HFFc6 (cell line): ENCODE measurements at regions not wholly inside any gene's neighbourhood (a gene's known extent, or its start where the extent isn't known, plus 50 kb on each side); places are given as distances from the start of the nearest gene placed in this dataset.
A peak's percentile ranks its signal among the peaks of the same experiment; 100 is the strongest.

Experiments used
- DNase-seq: peaks from one replicate; pipeline ENCODE4 v3.0.0-alpha.2; 2018
- H3K27ac Mint-ChIP-seq: 2 replicates; pipeline ENCODE4 v1.8.0; 2020; ENCODE audit warnings: mild to moderate bottlenecking, mixed read lengths
- H3K27me3 Mint-ChIP-seq: 2 replicates; pipeline ENCODE4 v1.8.0; 2021; ENCODE audit warnings: mild to moderate bottlenecking, moderate library complexity, mixed read lengths; ENCODE audit not compliant: insufficient read depth
- H3K36me3 Mint-ChIP-seq: 2 replicates; pipeline ENCODE4 v1.8.0; 2021; ENCODE audit warnings: low read depth, mixed read lengths
- H3K4me1 Mint-ChIP-seq: 2 replicates; pipeline ENCODE4 v1.8.0; 2020; ENCODE audit warnings: low read depth, mixed read lengths
- H3K4me3 Mint-ChIP-seq: 2 replicates; pipeline ENCODE4 v1.8.0; 2020; ENCODE audit warnings: mild to moderate bottlenecking, moderate library complexity, mixed read lengths
- H3K9me3 Mint-ChIP-seq: 2 replicates; pipeline ENCODE4 v1.8.0; 2020; ENCODE audit warnings: mild to moderate bottlenecking, mixed read lengths
- TF ChIP-seq, protein P1 (sequence below): fragments of 200-600 bp; sonication (generic); IDR thresholded peaks from 2 replicates; pipeline ENCODE4 v1.5.0; 2021; ENCODE audit warnings: antibody characterized with exemption, mild to moderate bottlenecking

DNA sequence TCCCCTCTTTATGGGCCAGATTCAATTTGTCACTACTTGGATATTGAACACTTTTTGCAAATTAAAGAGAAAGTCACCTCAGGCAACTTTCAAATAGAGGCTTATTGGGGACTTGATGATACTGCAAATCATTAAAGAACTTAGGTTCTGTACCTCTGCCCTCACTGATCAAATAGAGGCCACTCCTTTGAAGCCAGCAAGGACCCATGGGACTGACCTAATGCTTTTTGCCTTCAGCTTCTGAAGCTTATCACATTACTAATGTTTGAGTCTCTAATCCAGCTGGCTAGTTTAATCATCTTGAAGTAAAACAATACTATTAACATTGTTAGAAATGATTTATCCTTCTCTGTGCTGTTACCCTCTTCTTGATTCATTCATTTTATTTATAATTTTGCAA is 93.0 kb upstream of the ZNF800 start:
- no peaks in the 10 kb centered on the region; the same call in 1 of the 2 replicates for H3K27me3 Mint-ChIP-seq
- H3K9me3 Mint-ChIP-seq = no peaks in the 10 kb centered on the region
- no peaks in the 10 kb centered on the region for H3K36me3 Mint-ChIP-seq
- TF ChIP-seq, protein P1, sequence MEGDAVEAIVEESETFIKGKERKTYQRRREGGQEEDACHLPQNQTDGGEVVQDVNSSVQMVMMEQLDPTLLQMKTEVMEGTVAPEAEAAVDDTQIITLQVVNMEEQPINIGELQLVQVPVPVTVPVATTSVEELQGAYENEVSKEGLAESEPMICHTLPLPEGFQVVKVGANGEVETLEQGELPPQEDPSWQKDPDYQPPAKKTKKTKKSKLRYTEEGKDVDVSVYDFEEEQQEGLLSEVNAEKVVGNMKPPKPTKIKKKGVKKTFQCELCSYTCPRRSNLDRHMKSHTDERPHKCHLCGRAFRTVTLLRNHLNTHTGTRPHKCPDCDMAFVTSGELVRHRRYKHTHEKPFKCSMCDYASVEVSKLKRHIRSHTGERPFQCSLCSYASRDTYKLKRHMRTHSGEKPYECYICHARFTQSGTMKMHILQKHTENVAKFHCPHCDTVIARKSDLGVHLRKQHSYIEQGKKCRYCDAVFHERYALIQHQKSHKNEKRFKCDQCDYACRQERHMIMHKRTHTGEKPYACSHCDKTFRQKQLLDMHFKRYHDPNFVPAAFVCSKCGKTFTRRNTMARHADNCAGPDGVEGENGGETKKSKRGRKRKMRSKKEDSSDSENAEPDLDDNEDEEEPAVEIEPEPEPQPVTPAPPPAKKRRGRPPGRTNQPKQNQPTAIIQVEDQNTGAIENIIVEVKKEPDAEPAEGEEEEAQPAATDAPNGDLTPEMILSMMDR = no peak
- no peak overlapping the region for H3K4me3 Mint-ChIP-seq
- DNase-seq = no peak
- H3K4me1 Mint-ChIP-seq = no peaks in the 10 kb centered on the region
- no peak overlapping the region for H3K27ac Mint-ChIP-seq

DNA sequence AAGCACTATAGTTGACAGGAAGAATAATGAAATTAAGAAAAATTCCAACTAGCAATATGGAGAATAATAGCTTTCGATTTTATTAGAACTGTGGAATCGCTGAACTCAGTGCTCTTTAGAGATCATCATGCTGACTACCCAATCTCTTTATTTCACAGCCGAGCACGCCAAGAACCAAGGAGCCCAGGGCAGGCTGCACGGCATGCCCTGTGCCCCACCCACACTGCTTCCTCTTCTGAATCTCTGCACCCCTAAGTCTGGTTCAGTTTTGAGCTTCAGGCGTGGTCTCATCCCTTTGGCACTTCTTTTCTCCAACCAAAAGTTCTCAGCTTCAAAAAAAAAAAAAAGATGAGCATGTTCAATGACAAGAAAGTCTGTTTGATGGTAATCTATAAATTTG is 92.4 kb upstream of the ZNF800 start:
- H3K4me3 Mint-ChIP-seq = no peak overlapping the region
- H3K27me3 Mint-ChIP-seq = no peaks in the 10 kb centered on the region; the same call in 1 of the 2 replicates
- no peak for DNase-seq
- no peaks in the 10 kb centered on the region for H3K4me1 Mint-ChIP-seq
- no peaks in the 10 kb centered on the region for H3K36me3 Mint-ChIP-seq
- no peak overlapping the region for H3K27ac Mint-ChIP-seq
- no peaks in the 10 kb centered on the region for H3K9me3 Mint-ChIP-seq
- TF ChIP-seq, protein P1 = no peak

DNA sequence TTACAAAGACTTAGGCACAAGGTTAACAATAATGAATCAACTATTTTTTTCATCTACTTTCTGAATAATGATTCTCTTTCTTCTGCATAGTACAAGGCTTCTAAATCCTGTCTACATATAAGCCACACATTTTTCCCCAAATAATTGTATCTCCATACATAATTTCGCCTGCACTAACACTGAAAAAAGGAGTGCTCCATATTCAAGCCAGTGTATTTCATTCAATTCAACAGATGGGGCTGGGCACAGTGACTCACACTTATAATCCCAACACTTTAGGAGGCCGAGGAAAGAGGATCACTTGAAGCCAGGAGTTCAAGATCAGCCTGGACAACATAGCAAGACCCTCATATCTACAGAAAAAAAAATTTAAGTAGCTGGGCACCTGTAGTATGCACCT is 86.0 kb upstream of the ZNF800 start:
- Mint-ChIP-seq H3K9me3 (no peaks in the 10 kb centered on the region), H3K4me1 (no peaks in the 10 kb centered on the region), H3K36me3 (no peaks in the 10 kb centered on the region), H3K27ac (no peak overlapping the region), H3K27me3 (peaks cover 2% of the 10 kb centered on the region), H3K4me3 (no peak overlapping the region)
- no peak for DNase-seq
- TF ChIP-seq, protein P1 = no peak

- H3K36me3 Mint-ChIP-seq = no peaks in the 10 kb centered on the region
- TF ChIP-seq, protein P1 = peak; percentile 19; the same call in 1 of the 2 replicates
- H3K27me3 Mint-ChIP-seq = peaks cover 2% of the 10 kb centered on the region
- no peak for DNase-seq
- H3K4me1 Mint-ChIP-seq = no peaks in the 10 kb centered on the region
- H3K4me3 Mint-ChIP-seq = no peak overlapping the region
- no peak overlapping the region for H3K27ac Mint-ChIP-seq
- no peaks in the 10 kb centered on the region for H3K9me3 Mint-ChIP-seq
These were observed 85.5 kb upstream of the ZNF800 start for GRCh38 chr7:127478024-127478355.

DNA sequence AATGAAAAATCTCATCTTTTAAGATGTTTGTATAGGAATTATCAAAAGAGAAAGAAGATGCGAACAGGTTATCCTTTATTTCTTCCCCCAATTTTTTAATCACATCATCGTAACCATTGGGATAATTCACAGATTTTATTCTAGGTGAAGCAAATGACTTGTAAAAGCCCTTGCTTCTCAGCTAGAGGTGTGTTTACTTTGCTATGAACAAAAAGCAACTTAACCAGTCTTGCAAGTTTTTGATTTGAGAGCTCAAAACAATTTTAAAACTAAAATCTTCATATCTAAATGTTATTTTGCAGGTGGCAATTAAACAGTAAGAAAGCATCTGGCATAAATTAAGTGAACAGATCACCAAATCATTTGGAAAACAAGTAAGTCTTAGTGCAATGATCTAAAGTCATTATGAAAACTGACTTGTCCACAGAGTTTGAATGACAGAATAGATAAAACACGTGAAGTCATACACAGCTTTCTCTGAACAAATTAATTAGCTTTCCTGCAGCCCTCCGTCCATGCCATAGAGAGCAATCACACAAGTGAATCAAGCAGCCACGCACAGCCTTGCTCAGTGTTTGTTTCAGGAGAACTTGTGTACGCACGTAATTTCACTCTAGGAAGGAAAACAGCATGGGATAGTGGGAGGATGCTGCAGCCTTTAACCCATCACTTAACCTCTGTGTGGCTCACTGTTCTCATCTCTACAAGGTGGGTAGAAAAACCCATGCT is 85.0 kb upstream of the ZNF800 start:
- no peak for DNase-seq
- Mint-ChIP-seq H3K4me3 (no peak overlapping the region), H3K27me3 (peaks cover 2% of the 10 kb centered on the region), H3K9me3 (no peaks in the 10 kb centered on the region), H3K4me1 (no peaks in the 10 kb centered on the region), H3K27ac (no peak overlapping the region), H3K36me3 (no peaks in the 10 kb centered on the region)
- TF ChIP-seq, protein P1 = no peak
